Cortex of kidney (tissue), 1 donor: ENCODE measurements at regions not wholly inside any gene's neighbourhood (a gene's known extent, or its start where the extent isn't known, plus 50 kb on each side); places are given as distances from the start of the nearest gene placed in this dataset.

Experiments used
- DNase-seq: peaks from one replicate; lab custom pipeline; 2025; lab: John Stamatoyannopoulos, UW

DNA sequence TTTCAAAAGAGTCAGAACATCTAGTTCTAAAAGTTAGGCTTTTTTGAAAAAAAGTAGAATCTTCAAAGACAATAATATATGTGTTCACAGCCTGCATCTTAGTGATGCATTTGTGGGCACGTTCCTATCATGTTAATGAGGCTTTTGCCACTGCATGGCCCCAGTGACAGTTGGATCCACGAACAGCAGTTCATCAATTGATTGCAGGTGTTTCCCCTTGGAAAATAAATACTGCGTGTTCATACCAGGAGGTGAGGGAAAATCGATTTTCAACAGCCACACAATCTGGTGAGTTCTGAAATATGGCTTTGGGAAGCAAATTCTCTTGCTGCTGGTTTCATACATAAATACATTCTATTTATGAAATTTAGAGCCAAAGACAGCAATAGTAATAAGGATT lies 343.8 kb upstream of the SLC10A2 start:
- no peak for DNase-seq

DNA sequence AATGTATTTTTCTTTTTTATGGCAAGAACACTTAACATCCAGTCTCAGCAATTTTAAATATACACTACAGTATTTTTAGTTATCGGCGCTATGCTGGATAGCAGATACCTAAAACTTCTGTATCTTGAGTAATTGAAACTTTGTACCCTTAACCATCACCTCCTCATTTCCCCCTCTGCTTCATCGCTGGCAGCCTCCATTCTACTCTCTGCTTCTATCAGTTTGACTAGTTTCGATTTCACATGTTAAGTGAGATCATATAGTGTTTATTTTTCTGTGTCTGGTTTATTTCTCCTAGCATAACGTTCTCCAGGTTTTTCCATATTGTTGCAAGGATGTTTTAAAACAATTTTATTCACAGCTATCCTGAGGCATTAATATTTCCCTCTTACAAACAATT lies 340.8 kb upstream of the SLC10A2 start:
- DNase-seq = no peak

DNA sequence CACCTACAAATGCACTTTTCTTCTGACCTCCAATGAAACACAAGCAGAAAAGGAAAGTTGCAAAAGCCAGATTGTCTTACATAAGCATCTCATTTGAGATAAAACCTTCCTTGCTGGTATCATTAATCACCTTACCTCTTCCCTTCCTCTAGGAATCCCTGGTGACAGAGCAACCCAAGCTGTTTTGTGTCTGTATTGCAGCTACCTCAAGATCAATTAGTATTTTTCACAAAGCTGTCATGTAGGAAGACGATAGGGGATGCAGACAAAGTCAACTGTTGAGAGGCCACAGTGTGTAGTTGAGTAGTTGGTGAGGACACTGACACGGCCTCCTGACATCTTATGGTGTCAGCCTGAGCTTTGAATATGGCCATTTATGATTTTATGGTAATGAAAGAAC lies 339.1 kb upstream of the SLC10A2 start:
- DNase-seq = no peak

DNA sequence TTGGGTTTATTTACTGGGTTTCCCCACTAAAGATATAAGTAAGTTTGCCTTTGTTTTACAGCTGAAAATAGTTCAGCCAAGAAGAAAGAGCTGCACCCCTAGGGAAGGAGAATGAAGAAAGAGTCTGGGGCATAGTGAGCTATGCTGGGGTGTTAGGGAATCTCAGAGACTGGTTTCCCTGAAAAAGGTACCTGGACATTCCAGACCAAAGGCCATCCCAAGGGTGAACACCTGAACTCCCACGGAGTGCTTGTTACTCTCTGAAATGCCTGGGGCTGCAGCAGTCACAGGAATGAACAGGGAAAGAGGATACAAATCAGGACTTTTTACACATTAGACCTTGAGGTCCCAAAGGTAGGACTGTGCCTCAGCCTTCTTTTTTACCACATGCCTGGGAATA lies 337.6 kb upstream of the SLC10A2 start:
- no peak for DNase-seq

DNA sequence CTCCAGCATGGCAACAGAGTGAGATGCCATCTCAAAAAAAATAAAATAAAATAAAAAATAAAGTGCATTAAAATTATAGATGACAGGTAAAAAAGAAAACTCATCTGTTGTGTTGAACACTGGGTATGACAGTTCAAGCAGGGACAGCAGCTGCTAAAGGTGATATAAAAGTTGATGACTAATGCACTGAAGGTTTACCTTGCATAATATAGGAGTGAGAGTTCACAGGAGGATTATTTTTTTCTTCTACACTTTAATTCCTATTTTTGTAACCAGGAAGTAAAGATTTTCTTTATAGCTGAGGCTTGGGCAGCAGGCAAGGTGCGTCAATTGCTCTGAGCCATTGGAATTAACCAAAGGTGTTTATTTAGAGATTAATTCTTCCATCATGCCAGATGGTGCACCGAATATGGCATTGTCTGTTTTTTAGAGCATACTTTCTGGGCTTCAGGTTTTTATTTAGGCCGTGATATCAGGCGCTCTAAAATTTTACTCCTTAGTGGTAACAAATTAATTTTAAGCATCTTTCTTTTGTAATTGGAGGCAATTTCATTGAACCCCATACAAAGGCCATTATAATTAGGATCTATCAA lies 337.0 kb upstream of the SLC10A2 start:
- DNase-seq = no peak

DNA sequence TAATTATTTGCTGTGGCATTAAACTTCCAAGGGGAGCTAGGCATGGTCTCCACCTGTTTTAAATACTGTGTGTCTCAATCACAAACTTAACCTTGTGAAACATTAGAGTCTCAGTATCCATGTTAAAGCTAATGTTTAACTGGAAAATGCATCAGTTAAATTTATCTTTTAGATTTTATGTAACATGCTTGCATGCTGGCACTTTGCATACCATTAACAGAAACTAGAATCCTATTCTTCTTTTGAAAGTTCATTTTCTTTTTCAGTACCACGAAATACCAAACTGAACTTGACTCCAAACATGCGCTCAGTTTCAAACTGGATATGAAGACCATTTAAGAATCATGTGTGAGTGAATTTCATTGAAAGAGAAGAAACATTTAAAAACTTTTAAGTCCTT lies 328.9 kb upstream of the SLC10A2 start:
- DNase-seq = no peak

DNA sequence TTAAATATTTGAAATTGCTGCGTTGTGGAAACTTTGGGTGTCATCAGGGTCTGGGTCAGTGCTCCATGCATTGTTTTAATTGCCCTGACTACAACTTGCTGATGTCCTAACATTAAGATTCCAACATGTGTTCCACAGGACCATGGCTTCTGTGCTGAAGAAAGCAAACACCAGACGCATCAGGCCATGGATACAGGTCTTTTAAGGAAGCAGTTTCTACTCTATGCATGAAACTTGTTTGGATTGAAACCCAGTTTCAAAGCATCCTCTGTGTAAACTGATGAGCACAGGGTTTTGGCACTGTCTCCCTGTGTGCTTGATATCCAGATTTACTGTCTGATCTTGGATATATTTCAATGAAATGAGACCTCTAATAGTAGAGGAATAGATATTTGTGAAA lies 328.4 kb upstream of the SLC10A2 start:
- no peak for DNase-seq

DNA sequence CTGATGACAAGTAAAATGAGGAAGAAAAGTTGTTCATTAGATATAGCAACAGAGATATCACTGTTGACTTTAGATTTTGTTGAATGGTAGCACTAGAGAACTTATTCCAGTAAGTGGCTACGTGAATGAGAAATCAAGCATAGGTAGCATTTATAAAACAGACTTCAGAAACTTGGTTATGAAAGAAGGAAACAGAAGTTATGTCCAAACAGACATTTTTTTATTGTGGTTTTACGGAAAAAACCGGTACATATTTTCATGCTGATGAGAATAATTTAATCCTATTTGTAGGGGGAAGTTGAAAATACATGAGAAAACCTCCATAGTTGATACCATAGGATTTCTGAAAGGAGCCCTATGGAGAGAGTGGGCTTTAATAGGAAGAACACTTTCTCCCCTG lies 325.7 kb upstream of the SLC10A2 start:
- DNase-seq = no peak

DNA sequence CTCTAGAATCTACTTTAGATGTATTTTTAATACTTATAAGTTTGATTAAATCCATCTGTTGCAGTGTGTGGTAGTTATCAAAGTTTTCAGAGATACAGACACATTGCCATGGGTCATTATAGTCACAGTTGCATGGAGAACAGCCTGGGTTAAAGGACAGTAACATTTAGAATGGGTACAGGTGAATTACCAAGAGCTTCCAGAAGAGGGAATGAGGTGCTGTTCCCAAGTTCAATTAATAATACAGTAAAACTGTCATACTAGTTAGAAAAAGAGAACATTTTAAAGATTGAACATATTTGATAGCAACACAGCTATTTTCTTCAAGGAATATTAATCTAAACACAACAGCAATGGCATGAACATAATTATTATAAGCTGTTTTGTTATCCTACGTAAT lies 322.6 kb upstream of the SLC10A2 start:
- DNase-seq = no peak

DNA sequence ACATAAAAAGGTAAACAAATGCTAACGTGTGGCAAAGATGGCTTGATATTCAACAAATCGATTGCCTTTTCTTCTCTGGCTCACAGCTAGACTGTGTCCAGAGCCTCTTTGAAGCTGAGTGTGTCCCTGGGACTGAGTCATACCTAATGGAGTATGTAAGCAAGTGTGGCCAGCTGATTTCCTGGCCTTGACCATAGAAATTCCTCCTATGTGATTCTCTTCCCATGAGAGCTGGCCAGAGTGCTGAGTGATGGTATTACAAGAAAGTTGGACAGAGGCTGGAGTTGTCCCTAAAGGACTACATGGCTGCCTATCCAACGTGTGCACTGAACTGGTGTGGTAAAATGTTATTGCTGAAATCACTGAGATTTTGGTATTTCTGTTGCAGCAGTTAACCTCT lies 320.1 kb upstream of the SLC10A2 start:
- no peak for DNase-seq

DNA sequence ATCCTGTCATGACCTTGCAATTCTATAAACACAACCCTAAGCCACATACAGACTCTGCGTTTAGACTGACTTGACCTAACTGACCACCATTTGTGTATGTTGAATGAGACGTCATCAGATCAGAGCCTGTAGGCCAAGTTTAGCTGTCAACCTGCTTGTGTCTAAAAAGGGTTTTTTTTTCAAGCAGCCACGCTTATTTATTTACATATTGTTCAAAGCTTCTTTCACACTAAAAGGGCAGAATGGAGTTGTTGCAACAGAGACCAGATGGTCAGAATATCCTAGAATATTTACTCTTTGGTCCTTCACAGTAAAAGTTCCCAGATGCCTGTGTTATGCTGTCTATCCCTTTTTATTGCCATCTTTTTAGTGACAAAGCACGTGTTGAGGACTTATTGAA lies 307.7 kb upstream of the SLC10A2 start:
- DNase-seq = no peak

DNA sequence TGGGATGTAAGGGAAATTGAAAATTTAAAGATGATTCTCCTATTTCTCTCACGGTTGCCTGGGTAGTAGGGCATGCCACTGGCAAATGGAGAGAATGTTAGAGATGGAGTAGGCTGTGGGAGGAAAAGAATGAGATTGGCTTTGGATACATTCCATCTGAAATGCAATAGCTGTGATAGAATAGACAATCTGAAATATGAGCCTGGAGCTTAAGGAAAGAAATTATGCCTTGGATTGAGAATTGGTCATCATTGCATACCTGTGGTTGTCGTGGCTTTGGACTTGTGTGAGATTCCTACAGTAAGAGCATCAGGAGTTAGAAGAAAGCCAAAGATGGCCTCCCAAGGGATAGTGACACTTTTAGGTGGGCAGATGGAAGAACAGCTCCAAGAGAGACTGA lies 305.1 kb upstream of the SLC10A2 start:
- no peak for DNase-seq

DNA sequence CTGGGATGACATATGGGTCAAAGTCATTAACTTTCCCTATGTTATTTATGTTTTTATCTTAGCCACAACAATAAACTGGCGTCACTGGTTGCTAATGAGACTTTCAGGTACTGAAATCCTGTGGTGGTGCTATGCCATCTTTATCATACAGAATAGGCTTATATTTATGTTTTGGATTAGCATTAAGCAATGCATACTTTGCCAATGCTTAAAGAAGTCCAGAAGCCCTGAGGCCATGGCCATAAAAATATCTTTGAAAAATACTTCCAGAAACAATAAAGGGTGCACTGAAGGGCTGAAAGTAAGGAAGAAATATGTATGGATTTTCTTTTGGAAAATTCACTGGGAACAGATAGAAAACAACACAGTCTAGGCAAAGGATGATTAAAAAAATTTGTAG lies 304.6 kb upstream of the SLC10A2 start:
- no peak for DNase-seq

DNA sequence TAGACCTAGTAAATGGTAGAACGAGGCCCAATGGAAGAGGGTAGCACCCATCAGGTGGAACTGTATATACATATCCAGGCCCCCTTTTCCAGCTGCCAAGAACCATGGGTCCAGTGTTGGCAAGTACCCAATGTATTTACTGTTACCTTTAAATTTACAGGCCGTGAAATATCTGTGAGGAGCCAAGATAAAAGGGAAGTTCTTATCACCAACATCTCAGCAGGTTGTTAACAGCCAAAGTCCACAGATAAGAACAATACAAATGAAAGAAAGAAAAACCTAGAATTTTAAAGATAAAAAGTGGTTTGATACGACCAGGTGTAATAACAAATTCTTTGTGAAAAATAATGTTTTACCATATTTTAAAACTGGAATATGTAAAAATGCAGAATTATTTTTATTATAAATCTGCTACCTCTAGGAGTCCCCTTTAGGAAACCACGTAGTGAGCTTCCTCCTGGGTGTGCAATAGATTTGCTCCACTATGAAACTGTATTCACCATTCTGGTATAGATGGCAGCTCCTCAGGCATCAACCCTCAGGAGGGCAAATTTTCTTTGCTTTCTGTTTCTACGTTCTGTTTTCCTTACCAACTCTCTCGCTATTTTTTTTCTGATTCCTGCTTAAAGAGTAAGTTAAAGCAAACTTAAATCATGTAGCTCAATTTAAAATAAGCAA lies 292.2 kb upstream of the SLC10A2 start:
- DNase-seq = no peak

DNA sequence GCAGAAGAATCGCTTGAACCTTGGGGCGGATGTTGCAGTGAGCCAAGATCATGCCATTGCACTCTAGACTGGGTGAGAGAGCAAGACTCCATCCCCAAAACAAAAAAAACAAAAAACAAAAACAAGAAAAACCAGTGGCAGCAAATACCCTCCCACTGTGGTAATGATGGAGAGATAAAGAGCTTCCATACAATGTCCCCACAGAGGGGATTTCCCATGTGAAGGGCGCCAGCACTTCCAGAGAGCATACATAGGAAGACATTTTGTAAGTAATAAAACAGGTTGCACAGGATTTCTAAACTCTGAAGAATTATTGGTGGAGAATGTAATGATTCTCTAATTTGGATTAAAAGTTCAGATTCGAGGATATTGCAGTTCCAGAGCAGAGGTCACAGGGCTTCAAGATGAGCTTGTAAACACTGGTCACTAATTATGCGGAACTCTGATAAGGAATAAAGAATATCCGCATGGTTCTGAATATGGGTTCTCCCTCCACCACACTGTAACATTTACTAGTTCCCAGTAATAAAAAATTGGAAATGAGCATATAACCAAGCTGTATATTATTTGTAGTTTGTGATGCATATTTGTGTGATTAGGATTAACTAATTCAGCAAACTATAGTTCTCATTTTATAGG lies 290.1 kb upstream of the SLC10A2 start:
- no peak for DNase-seq

DNA sequence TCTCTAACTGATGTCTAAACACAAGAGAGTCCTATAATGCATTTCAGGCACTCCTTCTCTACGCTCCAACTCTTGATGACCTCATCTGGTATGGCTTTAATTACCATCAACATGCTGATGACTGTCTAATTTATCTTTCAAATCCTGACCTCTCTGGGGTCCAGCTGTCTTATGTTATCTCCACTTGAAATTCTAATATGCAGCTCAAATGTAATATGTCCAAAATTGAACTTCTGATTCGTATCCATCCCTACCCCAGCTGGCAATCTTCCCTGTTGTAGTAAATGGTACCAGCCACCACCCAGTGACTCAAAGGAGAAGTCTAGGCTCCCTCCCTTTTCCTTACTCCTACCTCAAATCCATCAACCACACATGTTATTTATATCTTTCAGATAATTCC lies 288.0 kb upstream of the SLC10A2 start:
- DNase-seq = no peak

DNA sequence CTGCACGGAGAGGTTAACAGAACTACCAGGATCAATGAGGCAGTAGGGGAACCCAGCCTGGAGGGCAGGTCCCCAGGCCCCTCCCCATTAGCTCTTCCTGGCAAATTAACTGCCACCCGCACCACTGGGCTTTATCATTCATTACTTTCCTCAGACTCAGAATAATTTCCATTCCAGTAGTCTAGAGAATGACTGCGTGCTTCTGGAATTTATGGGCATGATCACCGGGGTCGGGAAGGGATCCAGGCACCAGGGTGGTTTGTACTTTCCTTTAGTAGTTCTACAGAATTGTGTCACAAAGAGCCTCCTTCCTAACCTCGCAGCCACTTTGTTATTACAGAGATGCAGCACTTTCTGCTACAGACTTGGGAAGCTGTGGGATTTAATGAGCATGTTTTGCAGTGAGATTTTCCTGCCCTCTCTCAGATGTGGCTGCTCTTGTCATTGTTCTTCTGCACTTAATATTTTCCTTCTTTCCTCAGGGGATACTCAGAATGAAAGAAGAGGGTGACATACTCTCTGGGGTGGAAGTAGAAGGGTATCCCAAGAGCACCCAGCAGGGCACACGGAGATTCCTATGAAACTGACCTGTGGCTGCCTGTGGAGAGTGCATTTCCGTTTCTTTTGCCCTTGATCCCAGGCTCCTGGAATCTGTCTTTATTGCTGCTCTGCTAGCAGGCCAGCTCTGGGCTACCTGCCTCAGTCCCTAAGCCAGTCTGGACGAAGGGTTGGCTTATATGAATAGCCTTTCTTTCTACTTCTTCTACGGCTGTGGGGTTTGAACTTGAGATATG lies 285.0 kb upstream of the SLC10A2 start:
- no peak for DNase-seq

DNA sequence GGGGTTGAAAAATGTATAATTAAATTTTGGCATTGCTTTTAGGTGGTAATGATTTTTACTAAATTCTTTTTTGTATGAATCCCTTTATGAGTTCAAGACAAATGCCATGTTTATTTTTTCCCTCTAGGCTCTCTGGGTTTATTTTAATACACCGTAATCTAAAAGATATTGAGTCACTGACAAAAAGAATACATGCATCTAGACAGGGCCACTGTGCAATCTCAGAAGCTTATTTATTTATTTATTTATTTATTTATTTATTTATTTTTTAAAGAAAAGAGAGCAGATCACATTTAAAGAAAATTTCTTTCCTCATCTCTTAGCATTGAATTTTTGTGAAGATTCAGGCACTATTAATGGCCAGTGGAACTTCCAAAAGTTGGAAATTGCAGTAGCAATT lies 283.9 kb upstream of the SLC10A2 start:
- DNase-seq = no peak

DNA sequence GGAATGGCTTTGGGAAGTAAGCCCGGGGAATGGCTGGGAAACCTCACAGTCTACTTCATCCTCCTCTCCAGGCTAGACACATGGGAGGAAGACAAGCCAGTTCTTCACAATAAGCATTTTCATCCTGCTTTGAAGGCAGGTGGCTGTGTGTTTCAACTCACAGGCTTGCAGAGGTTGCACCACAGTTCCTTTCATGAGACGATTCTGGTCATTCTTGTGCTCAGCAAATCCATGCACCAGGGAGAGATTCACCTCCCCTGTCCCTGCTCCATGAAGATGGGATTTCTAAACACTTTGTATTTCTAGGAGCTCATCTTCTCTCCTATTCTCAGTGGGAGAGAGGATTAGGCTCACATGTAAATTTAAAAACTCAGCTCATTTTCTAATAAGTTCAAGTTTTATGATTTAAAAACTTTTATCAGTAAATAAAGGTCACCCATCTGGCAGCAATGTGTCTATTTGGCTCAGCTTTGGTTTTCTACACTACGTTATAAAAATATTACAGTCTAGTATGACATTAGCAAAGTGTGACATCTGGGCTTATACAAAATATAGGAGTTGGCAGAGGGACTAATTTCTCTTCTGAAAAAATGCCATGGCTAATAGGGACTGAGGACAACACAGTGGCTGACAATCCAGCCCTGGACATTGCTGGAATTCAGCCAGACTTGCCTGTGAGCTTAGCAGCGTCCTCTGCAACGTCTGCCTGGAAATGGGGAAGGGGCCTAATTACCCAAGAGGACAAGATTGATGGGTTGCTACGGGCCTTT lies 283.2 kb upstream of the SLC10A2 start:
- no peak for DNase-seq

DNA sequence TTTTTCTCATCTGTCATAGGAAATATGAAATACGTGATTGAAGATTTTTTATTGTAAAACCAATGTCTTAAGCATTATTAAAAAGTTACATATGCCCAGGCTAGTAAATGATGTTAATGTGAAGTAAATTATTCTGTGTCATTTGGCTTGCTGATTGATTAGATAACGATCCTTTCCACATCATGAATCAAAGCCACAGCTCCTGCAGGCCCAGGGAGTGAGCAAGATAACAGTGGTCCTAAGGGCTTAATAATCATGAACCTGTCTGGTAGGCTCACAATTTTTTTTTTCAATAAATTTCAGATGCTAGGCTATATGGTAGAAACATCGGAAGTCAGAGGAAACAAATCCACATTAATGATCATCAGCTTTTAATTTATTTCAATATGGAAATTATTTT lies 269.0 kb upstream of the SLC10A2 start:
- DNase-seq = no peak

DNA sequence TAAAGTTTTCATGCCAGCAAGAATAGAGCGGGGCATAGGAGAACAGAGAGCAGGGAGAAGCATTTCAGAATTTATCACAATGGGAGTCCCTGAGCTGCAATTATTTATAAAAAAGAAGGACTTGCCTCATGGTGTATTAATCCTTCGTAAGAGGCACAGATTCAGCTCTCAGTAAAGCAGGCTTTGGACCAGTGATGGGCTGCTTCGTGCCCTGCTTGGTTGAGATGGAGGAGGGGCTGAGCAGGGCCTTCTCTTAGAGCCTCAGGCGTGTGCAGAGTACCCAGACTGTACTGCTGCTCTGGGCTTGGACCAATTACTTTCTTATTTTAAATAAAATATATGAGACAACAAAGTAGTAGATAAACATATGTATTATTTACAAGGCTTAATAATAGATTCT lies 265.7 kb upstream of the SLC10A2 start:
- no peak for DNase-seq

DNA sequence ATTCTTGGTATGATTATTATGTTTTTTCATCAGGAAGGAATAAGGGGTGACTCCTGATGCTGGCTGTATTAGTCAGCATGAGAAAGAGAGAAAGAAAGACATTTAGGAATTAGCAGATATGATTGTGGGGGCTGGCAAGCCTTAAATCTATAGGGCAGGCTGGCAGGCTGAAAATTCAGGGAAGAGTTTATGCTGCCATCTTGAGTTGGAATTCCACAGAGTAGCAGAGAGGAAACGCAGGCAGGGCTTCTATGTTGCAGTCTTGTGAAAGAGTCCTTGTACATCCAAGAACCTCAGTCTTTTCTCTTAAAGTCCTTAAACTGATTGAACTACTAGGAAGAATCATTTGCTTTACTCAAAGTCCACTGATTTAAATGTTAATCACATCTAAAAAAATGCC lies 262.7 kb upstream of the SLC10A2 start:
- no peak for DNase-seq
